ENCODE measurements at regions not wholly inside any gene's neighbourhood (a gene's known extent, or its start where the extent isn't known, plus 50 kb on each side); places are given as distances from the start of the nearest gene placed in this dataset.

DNA sequence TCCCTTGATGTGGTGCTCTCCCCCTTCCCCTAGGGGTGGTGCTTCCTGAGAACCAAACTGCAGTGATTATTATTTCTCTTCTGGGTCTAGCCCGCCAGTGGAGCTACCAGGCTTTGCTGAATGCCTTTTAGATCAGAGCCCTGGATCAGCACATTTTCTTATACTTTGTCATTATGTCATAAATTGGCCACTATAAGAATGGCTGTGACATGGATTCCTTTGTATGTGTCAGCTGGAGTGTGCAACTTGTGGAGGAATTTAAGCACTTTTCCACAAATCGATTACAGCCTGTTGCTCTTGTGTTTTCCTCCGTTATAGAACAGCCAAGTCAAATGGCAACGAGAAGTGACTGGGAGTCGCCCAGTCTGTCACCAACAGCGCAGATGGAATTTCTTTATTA, 273.3 kb downstream of the DUSP10 start:
- Histone ChIP-seq H3K9ac (ENCODE audit: low read length) (no peak overlapping the region), H2AFZ (ENCODE audit: insufficient read depth, low read depth, low read length, poor library complexity, severe bottlenecking) (no peak overlapping the region), H3K36me3 (replicated peaks in 1 of 2; ENCODE audit: control extremely low read depth in 1 of 2, control insufficient read depth in 1 of 2, extremely low read depth in 1 of 2, insufficient read depth in 2 of 2, low read length in 1 of 2) (no peaks in the 10 kb centered on the region), H3K27me3 (replicated peaks in 1 of 4; ENCODE audit: control extremely low read depth in 1 of 4, control insufficient read depth in 3 of 4, insufficient read depth in 4 of 4, low read length in 3 of 4) (peaks cover 0 to 7% (median 1%) of the 10 kb centered on the region in 4 experiments), H3K4me1 (ENCODE audit: control insufficient read depth in 2 of 2, insufficient read depth in 2 of 2, low read length in 2 of 2) (no peaks in the 10 kb centered on the region), H3K4me3 (ENCODE audit: control extremely low read depth in 1 of 5, extremely low read depth in 1 of 5, insufficient read depth in 1 of 5, low read depth in 2 of 5, low read length in 4 of 5) (no peak overlapping the region), H3K9me3 (ENCODE audit: control extremely low read depth in 1 of 3, control insufficient read depth in 2 of 3, insufficient read depth in 1 of 3, low read length in 2 of 3) (peaks cover 0 to 4% (median 2%) of the 10 kb centered on the region in 3 donors), H4K20me1 (ENCODE audit: control insufficient read depth, insufficient read depth, low read length, poor library complexity, severe bottlenecking) (no peaks in the 10 kb centered on the region), H3K4me2 (replicated peaks; ENCODE audit: low read depth, low read length, poor library complexity, severe bottlenecking) (no peak overlapping the region), H3K79me2 (ENCODE audit: control insufficient read depth, insufficient read depth, low read length) (no peaks in the 10 kb centered on the region), H3K27ac (ENCODE audit: low read length in 2 of 2) (no peak overlapping the region)
- ChIA-PET CTCF (interaction anchor here (1.1 kb wide), 1 partner anchor 10 kb away, joined by 5 read pairs; no protein-coding TSS in a partner anchor), POLR2A (no interaction called here)
- WGBS (ENCODE audit: insufficient coverage), result 100% methylated on average over 2 of the region's 6 CpGs
- H3K9me3 Mint-ChIP-seq (ENCODE audit: insufficient read depth), result peaks cover 8% of the 10 kb centered on the region
- no peak overlapping the region for H3K27ac Mint-ChIP-seq
- intact Hi-C loops (cut with micrococcal nuclease), result no loop called here
- no peaks in the 10 kb centered on the region for H3K4me1 Mint-ChIP-seq
- DNase-seq (no peak), ATAC-seq (ENCODE audit: low read depth) (no peak)
- TF ChIP-seq, protein P1, sequence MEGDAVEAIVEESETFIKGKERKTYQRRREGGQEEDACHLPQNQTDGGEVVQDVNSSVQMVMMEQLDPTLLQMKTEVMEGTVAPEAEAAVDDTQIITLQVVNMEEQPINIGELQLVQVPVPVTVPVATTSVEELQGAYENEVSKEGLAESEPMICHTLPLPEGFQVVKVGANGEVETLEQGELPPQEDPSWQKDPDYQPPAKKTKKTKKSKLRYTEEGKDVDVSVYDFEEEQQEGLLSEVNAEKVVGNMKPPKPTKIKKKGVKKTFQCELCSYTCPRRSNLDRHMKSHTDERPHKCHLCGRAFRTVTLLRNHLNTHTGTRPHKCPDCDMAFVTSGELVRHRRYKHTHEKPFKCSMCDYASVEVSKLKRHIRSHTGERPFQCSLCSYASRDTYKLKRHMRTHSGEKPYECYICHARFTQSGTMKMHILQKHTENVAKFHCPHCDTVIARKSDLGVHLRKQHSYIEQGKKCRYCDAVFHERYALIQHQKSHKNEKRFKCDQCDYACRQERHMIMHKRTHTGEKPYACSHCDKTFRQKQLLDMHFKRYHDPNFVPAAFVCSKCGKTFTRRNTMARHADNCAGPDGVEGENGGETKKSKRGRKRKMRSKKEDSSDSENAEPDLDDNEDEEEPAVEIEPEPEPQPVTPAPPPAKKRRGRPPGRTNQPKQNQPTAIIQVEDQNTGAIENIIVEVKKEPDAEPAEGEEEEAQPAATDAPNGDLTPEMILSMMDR (IDR thresholded peaks at IDR 0.05), result no peak
- TF ChIP-seq EZH2 (IDR thresholded peaks at IDR 0.05; ENCODE audit: borderline replicate concordance, insufficient read depth, low read depth, low read length, poor library complexity, severe bottlenecking), result no peak
- H3K27me3 Mint-ChIP-seq, result peaks cover 44% of the 10 kb centered on the region
- no peak overlapping the region for H3K4me3 Mint-ChIP-seq

DNA sequence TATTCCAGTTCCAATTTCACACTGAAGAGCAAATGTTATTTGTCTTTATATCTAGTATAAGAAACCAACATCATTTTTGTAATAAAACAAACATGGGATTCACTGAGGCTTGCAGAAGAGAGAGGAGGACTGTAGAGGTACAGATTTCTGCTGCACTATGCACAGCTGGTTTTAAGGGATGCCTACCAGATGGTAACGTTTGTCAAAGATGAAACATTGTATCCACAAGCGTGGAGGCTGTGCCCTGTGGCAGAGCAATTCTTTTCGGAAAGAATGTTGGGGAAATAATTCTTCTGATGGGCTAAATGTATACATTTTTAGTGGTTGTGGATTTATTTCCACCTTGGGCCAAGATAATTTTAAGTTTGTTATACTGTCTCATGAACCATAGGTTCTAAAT, 272.4 kb downstream of the DUSP10 start:
- Histone ChIP-seq H3K4me3 (ENCODE audit: control extremely low read depth in 1 of 5, extremely low read depth in 1 of 5, insufficient read depth in 1 of 5, low read depth in 2 of 5, low read length in 4 of 5) (no peak overlapping the region), H3K79me2 (ENCODE audit: control insufficient read depth, insufficient read depth, low read length) (no peaks in the 10 kb centered on the region), H4K20me1 (ENCODE audit: control insufficient read depth, insufficient read depth, low read length, poor library complexity, severe bottlenecking) (no peaks in the 10 kb centered on the region), H3K9me3 (ENCODE audit: control extremely low read depth in 1 of 3, control insufficient read depth in 2 of 3, insufficient read depth in 1 of 3, low read length in 2 of 3) (peaks cover 0 to 4% (median 2%) of the 10 kb centered on the region in 3 donors), H3K36me3 (replicated peaks in 1 of 2; ENCODE audit: control extremely low read depth in 1 of 2, control insufficient read depth in 1 of 2, extremely low read depth in 1 of 2, insufficient read depth in 2 of 2, low read length in 1 of 2) (no peaks in the 10 kb centered on the region), H3K27me3 (replicated peaks in 1 of 4; ENCODE audit: control extremely low read depth in 1 of 4, control insufficient read depth in 3 of 4, insufficient read depth in 4 of 4, low read length in 3 of 4) (peaks cover 0 to 7% (median 1%) of the 10 kb centered on the region in 4 experiments), H3K4me1 (ENCODE audit: control insufficient read depth in 2 of 2, insufficient read depth in 2 of 2, low read length in 2 of 2) (no peaks in the 10 kb centered on the region), H3K27ac (ENCODE audit: low read length in 2 of 2) (no peak overlapping the region), H3K4me2 (replicated peaks; ENCODE audit: low read depth, low read length, poor library complexity, severe bottlenecking) (no peak overlapping the region), H3K9ac (ENCODE audit: low read length) (no peak overlapping the region), H2AFZ (ENCODE audit: insufficient read depth, low read depth, low read length, poor library complexity, severe bottlenecking) (no peak overlapping the region)
- Mint-ChIP-seq H3K4me1 (no peaks in the 10 kb centered on the region), H3K4me3 (no peak overlapping the region), H3K27ac (no peak overlapping the region), H3K9me3 (ENCODE audit: insufficient read depth) (peaks cover 8% of the 10 kb centered on the region), H3K27me3 (peaks cover 46% of the 10 kb centered on the region)
- ATAC-seq (ENCODE audit: low read depth), result no peak
- DNase-seq, result no peak
- intact Hi-C loops (cut with micrococcal nuclease), result no loop called here
- 92% methylated on average over 3 of the region's 3 CpGs for WGBS (ENCODE audit: insufficient coverage)
- CTCF ChIA-PET, result no interaction called here
- TF ChIP-seq EZH2 (IDR thresholded peaks at IDR 0.05; ENCODE audit: borderline replicate concordance, insufficient read depth, low read depth, low read length, poor library complexity, severe bottlenecking), result no peak
- TF ChIP-seq, protein P1 (IDR thresholded peaks at IDR 0.05), result no peak
- POLR2A ChIA-PET, result no interaction called here

Measured in B cell (primary cell).